D721Med (cell line): ENCODE measurements at regions not wholly inside any gene's neighbourhood (a gene's known extent, or its start where the extent isn't known, plus 50 kb on each side); places are given as distances from the start of the nearest gene placed in this dataset.

ENCODE experiments used
- DNase-seq: peaks from one replicate; pipeline ENCODE4 v3.0.0; 2011; ENCODE audit warnings: low spot score; ENCODE audit not compliant: insufficient read length
- FAIRE-seq: peaks from 2 replicates; lab custom pipeline; 2011; peaks lifted over from hg19 to GRCh38; lab: Jason Lieb, UNC
- CTCF ChIP-seq: IDR thresholded peaks from 2 replicates; pipeline ENCODE4 v1.5.1; 2012; ENCODE audit warnings: mild to moderate bottlenecking, control low read depth; ENCODE audit not compliant: insufficient read depth; ENCODE audit errors: missing control alignments

- FAIRE-seq (no peak), DNase-seq (no peak)
- TF ChIP-seq CTCF = no peak
Observed at GRCh38 chr3:189512039-189512438, 119.2 kb upstream of the TP63 start.

GRCh38 chr3:189512821-189513220 lies 118.4 kb upstream of the TP63 start:
- no peak for TF ChIP-seq CTCF
- no peak for DNase-seq
- no peak for FAIRE-seq

GRCh38 chr3:189513281-189514117 lies 117.7 kb upstream of the TP63 start:
- DNase-seq (no peak), FAIRE-seq (no peak)
- TF ChIP-seq CTCF = no peak

GRCh38 chr3:189516039-189516438 lies 115.2 kb upstream of the TP63 start:
- FAIRE-seq (no peak), DNase-seq (no peak)
- no peak for TF ChIP-seq CTCF

GRCh38 chr3:189517981-189518380 lies 113.2 kb upstream of the TP63 start:
- DNase-seq = no peak
- no peak for TF ChIP-seq CTCF
- FAIRE-seq = no peak

- TF ChIP-seq CTCF = no peak
- FAIRE-seq (no peak), DNase-seq (no peak)
Observed at GRCh38 chr3:189519458-189519857, 111.7 kb upstream of the TP63 start.

- no peak for TF ChIP-seq CTCF
- FAIRE-seq = no peak
- no peak for DNase-seq
Observed at GRCh38 chr3:189529468-189529867, 101.7 kb upstream of the TP63 start.
